ENCODE measurements at regions not wholly inside any gene's neighbourhood (a gene's known extent, or its start where the extent isn't known, plus 50 kb on each side); places are given as distances from the start of the nearest gene placed in this dataset.

GRCh38 chr2:4976407-4976806 lies 715.8 kb upstream of the SOX11 start (continued):
- no peak for TF ChIP-seq ZNF274 (IDR thresholded peaks at IDR 0.05; ENCODE audit: low read length)
- TF ChIP-seq ZNF274 (tag by site-specific recombination; IDR thresholded peaks at IDR 0.05; ENCODE audit: borderline replicate concordance), result no peak
- TF ChIP-seq, protein P1, sequence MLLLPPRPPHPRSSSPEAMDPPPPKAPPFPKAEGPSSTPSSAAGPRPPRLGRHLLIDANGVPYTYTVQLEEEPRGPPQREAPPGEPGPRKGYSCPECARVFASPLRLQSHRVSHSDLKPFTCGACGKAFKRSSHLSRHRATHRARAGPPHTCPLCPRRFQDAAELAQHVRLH (tag by site-specific recombination; IDR thresholded peaks at IDR 0.05), result no peak

- Histone ChIP-seq H3K4me1 (ENCODE audit: control insufficient read depth, insufficient read depth, low read length) (no peaks in the 10 kb centered on the region), H3K4me3 (ENCODE audit: low read depth, low read length) (no peak overlapping the region), H3K27ac (ENCODE audit: extremely low read depth, low read depth, low read length) (no peak overlapping the region), H3K9me3 (ENCODE audit: control insufficient read depth, insufficient read depth, low read depth, low read length) (no peaks in the 10 kb centered on the region), H3K36me3 (ENCODE audit: control insufficient read depth in 2 of 2, insufficient read depth in 1 of 2, low read length in 2 of 2) (no peaks in the 10 kb centered on the region)
- TF ChIP-seq ZBTB7A (tag by site-specific recombination; IDR thresholded peaks at IDR 0.05; ENCODE audit: low read depth), result no peak
- TF ChIP-seq IKZF3 (tag by site-specific recombination; IDR thresholded peaks at IDR 0.05), result no peak
- no peak for TF ChIP-seq SCRT2 (tag by site-specific recombination; IDR thresholded peaks at IDR 0.05)
- TF ChIP-seq ZNF202 (tag by site-specific recombination; IDR thresholded peaks at IDR 0.05; ENCODE audit: borderline replicate concordance), result no peak
- no peak for TF ChIP-seq RBAK (tag by site-specific recombination; IDR thresholded peaks at IDR 0.05)
- TF ChIP-seq TRIM28 (IDR thresholded peaks at IDR 0.05; ENCODE audit: borderline replicate concordance, low read length), result no peak
- TF ChIP-seq ZNF354C (tag by site-specific recombination; IDR thresholded peaks at IDR 0.05; ENCODE audit: borderline replicate concordance, low read depth), result no peak
- no peak for TF ChIP-seq ZBTB1 (tag by site-specific recombination; IDR thresholded peaks at IDR 0.05)
- TF ChIP-seq ZNF16 (tag by site-specific recombination; IDR thresholded peaks at IDR 0.05; ENCODE audit: low read depth), result no peak
- TF ChIP-seq ZSCAN23 (tag by site-specific recombination; IDR thresholded peaks at IDR 0.05), result no peak
- TF ChIP-seq ZBTB10 (tag by site-specific recombination; IDR thresholded peaks at IDR 0.05), result no peak
- no peak for TF ChIP-seq ZNF157 (tag by site-specific recombination; IDR thresholded peaks at IDR 0.05)
- POLR2A ChIA-PET, result no interaction called here
- CTCF ChIA-PET, result no interaction called here
These were observed 713.1 kb upstream of the SOX11 start for GRCh38 chr2:4979111-4979510.

DNA sequence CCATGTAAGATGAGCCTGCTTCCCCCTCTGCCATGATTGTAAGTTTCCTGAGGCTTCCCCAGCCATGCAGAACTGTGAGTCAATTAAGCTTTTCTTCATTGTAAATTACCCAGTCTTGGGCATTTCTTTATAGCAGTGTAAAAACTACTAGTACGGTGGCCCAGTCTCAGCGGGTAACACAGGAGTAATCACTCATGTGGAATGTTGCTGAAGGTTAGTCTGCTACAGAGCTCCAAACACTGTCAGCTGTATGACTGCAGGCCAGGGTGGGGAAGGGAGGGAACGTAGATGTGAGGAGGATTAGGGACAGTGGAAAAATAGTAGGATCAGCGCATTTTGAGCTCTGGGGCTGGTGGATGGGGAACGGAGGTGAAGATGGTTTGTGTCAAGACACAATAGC lies 711.2 kb upstream of the SOX11 start:
- CTCF ChIA-PET, result no interaction called here
- Histone ChIP-seq H3K4me1 (ENCODE audit: control insufficient read depth, insufficient read depth, low read length) (no peaks in the 10 kb centered on the region), H3K27ac (ENCODE audit: extremely low read depth, low read depth, low read length) (no peak overlapping the region), H3K36me3 (ENCODE audit: control insufficient read depth in 2 of 2, insufficient read depth in 1 of 2, low read length in 2 of 2) (no peaks in the 10 kb centered on the region), H3K9me3 (ENCODE audit: control insufficient read depth, insufficient read depth, low read depth, low read length) (no peaks in the 10 kb centered on the region), H3K4me3 (ENCODE audit: low read depth, low read length) (no peak overlapping the region)
- TF ChIP-seq ZNF335 (tag by site-specific recombination; conservative IDR thresholded peaks at IDR 0.05) (no peak), ZNF529 (tag by site-specific recombination; IDR thresholded peaks at IDR 0.05; ENCODE audit: insufficient replicate concordance) (no peak), ZFP69B (tag by site-specific recombination; IDR thresholded peaks at IDR 0.05) (no peak), ZNF626 (tag by site-specific recombination; IDR thresholded peaks at IDR 0.05) (no peak), ZNF560 (tag by site-specific recombination; IDR thresholded peaks at IDR 0.05; ENCODE audit: borderline replicate concordance) (no peak), ZNF514 (tag by site-specific recombination; IDR thresholded peaks at IDR 0.05) (no peak), GFI1B (tag by site-specific recombination; IDR thresholded peaks at IDR 0.05) (no peak), HOXC10 (CRISPR knock-in tag; IDR thresholded peaks at IDR 0.05) (no peak), ZSCAN5A (tag by site-specific recombination; IDR thresholded peaks at IDR 0.05) (no peak), ZBTB10 (tag by site-specific recombination; IDR thresholded peaks at IDR 0.05) (no peak), ZBTB20 (tag by site-specific recombination; IDR thresholded peaks at IDR 0.05) (no peak), ZNF324 (tag by site-specific recombination; IDR thresholded peaks at IDR 0.05) (no peak), ZSCAN16 (tag by site-specific recombination; IDR thresholded peaks at IDR 0.05) (no peak)
- POLR2A ChIA-PET, result no interaction called here
